SK-N-SH (cell line): ENCODE measurements at regions not wholly inside any gene's neighbourhood (a gene's known extent, or its start where the extent isn't known, plus 50 kb on each side); places are given as distances from the start of the nearest gene placed in this dataset.

Source experiments
- CTCF ChIA-PET: fragments of 300-600, 350-600 bp; formaldehyde crosslinking; extraction: SDS; loops from one replicate; lab custom pipeline; 2021; lab: Yijun Ruan, JAX
- POLR2A ChIA-PET: fragments of 350-600 bp; sonication (Branson Sonifier 250); formaldehyde crosslinking; extraction: SDS; loops from one replicate; lab custom pipeline; 2020; ENCODE audit warnings: antibody characterized with exemption, inconsistent platforms; lab: Yijun Ruan, JAX
- DNase-seq: peaks from one replicate; pipeline ENCODE4 v3.0.0; 2012
- H2AFZ ChIP-seq: fragments of 200-600 bp; sonication (generic); 2 replicates; pipeline ENCODE4 v1.8.1; 2016; ENCODE audit warnings: antibody characterized with exemption, mild to moderate bottlenecking, low read depth
- H3F3A ChIP-seq: fragments of 200-600 bp; sonication (generic); replicated peaks from 2 replicates; pipeline ENCODE3; 2016; ENCODE audit warnings: antibody characterized with exemption, mild to moderate bottlenecking; ENCODE audit not compliant: insufficient read depth
- H3K27ac ChIP-seq, 2 experiments: fragments of 200-500 bp in 1 of 2; fragments of 200-600 bp in 1 of 2; sonication (Bioruptor generic) in 1 of 2; sonication (generic), shearing (Covaris generic) in 1 of 2; 2 replicates each; pipeline versions ENCODE4 v1.5.1 to v1.6.1; 2014 to 2016; ENCODE audit warnings: low read depth in 2 of 2, inconsistent platforms in 1 of 2, low read length in 1 of 2, mild to moderate bottlenecking in 1 of 2, mixed read lengths in 1 of 2
- H3K27me3 ChIP-seq: fragments of 200-600 bp; sonication (generic), shearing (Covaris generic); 2 replicates; pipeline ENCODE4 v1.6.1; 2016; ENCODE audit warnings: mixed run types; ENCODE audit not compliant: insufficient read depth
- H3K36me3 ChIP-seq, 2 experiments: fragments of 200-500 bp in 1 of 2; fragments of 200-600 bp in 1 of 2; sonication (Bioruptor generic) in 1 of 2; sonication (generic) in 1 of 2; replicated peaks in 1 of 2; 2 replicates each; pipeline versions ENCODE3 to v1.5.1; 2014 to 2016; ENCODE audit warnings: low read length in 1 of 2, mild to moderate bottlenecking in 1 of 2; ENCODE audit not compliant: insufficient read depth in 2 of 2, control insufficient read depth in 1 of 2
- H3K4me1 ChIP-seq, 2 experiments: fragments of 200-500 bp in 1 of 2; fragments of 200-600 bp in 1 of 2; sonication (Bioruptor generic) in 1 of 2; sonication (generic), shearing (Covaris generic) in 1 of 2; 2 replicates each; pipeline versions ENCODE4 v1.5.1 to v1.6.1; 2014 to 2016; ENCODE audit warnings: low read depth in 1 of 2, low read length in 1 of 2, mixed run types in 1 of 2; ENCODE audit not compliant: insufficient read depth in 2 of 2, control insufficient read depth in 1 of 2
- H3K4me2 ChIP-seq: fragments of 200-600 bp; sonication (generic), shearing (Covaris generic); 2 replicates; pipeline ENCODE4 v1.6.1; 2017; ENCODE audit warnings: mixed run types
- H3K4me3 ChIP-seq, 2 experiments: fragments of 200-500 bp in 1 of 2; fragments of 200-600 bp in 1 of 2; sonication (Bioruptor generic) in 1 of 2; sonication (generic), shearing (Covaris generic) in 1 of 2; 2 replicates each; pipeline versions ENCODE4 v1.5.1 to v1.8.1; 2014 to 2016; ENCODE audit warnings: low read depth in 2 of 2, inconsistent platforms in 1 of 2, low read length in 1 of 2, mild to moderate bottlenecking in 1 of 2, mixed read lengths in 1 of 2, moderate library complexity in 1 of 2
- H3K79me2 ChIP-seq: fragments of 200-600 bp; sonication (generic); 2 replicates; pipeline ENCODE4 v1.8.1; 2017; ENCODE audit warnings: mild to moderate bottlenecking; ENCODE audit not compliant: insufficient read depth
- H3K9ac ChIP-seq: fragments of 200-600 bp; sonication (generic); 2 replicates; pipeline ENCODE4 v1.6.1; 2017; ENCODE audit warnings: mixed run types
- H3K9me2 ChIP-seq: fragments of 200-600 bp; sonication (generic); 2 replicates; pipeline ENCODE4 v1.6.1; 2017; ENCODE audit warnings: mixed run types
- H3K9me3 ChIP-seq: fragments of 200-600 bp; sonication (generic); 2 replicates; pipeline ENCODE4 v1.6.1; 2017; ENCODE audit warnings: mixed run types, mild to moderate bottlenecking, moderate library complexity
- H4K20me1 ChIP-seq: fragments of 200-600 bp; sonication (generic); 2 replicates; pipeline ENCODE4 v1.6.1; 2017; ENCODE audit warnings: mild to moderate bottlenecking, mixed run types; ENCODE audit not compliant: insufficient read depth
- CHD2 ChIP-seq: fragments of 150-350 bp; IDR thresholded peaks from 2 replicates; pipeline ENCODE4 v1.6.1; 2018; ENCODE audit warnings: low read length; ENCODE audit not compliant: partially characterized antibody
- ELF1 ChIP-seq: IDR thresholded peaks from 2 replicates; pipeline ENCODE4 v1.4.0; 2012
- EP300 ChIP-seq, 2 experiments: IDR thresholded peaks; 2 replicates each; pipeline versions ENCODE4 v1.4.0 to v1.6.1; 2012; ENCODE audit warnings: borderline replicate concordance in 1 of 2, low read depth in 1 of 2, low read length in 1 of 2
- EZH2phosphoT487 ChIP-seq: fragments of 200-600 bp; sonication (generic); IDR thresholded peaks from 2 replicates; pipeline ENCODE4 v1.6.1; 2017; ENCODE audit warnings: low read depth, mixed run types, mild to moderate bottlenecking, antibody characterized with exemption, moderate library complexity, borderline replicate concordance
- FOSL2 ChIP-seq: IDR thresholded peaks from 2 replicates; pipeline ENCODE4 v1.4.0; 2012; ENCODE audit warnings: low read depth, mild to moderate bottlenecking, moderate library complexity, borderline replicate concordance
- FOXJ3 ChIP-seq: sonication (generic); formaldehyde crosslinking; IDR thresholded peaks from 2 replicates; pipeline ENCODE4 v1.5.1; 2020; ENCODE audit warnings: mild to moderate bottlenecking, missing genetic modification reagents
- GATA2 ChIP-seq: sonication (generic); formaldehyde crosslinking; IDR thresholded peaks from 2 replicates; pipeline ENCODE4 v1.5.0; 2020; ENCODE audit warnings: mild to moderate bottlenecking, missing genetic modification reagents
- JUND ChIP-seq: IDR thresholded peaks from 2 replicates; pipeline ENCODE4 v1.4.0; 2012
- MEF2A ChIP-seq: IDR thresholded peaks from 2 replicates; pipeline ENCODE4 v1.4.0; 2012; ENCODE audit warnings: low read depth, borderline replicate concordance
- NFIC ChIP-seq: IDR thresholded peaks from 2 replicates; pipeline ENCODE4 v1.4.0; 2012; ENCODE audit warnings: borderline replicate concordance
- NRF1 ChIP-seq: IDR thresholded peaks from 2 replicates; pipeline ENCODE4 v1.6.1; 2012; ENCODE audit warnings: low read depth, mild to moderate bottlenecking, low read length
- POLR2AphosphoS5 ChIP-seq: IDR thresholded peaks from 2 replicates; pipeline ENCODE4 v1.6.1; 2012; ENCODE audit warnings: low read depth, low read length
- RAD21 ChIP-seq: IDR thresholded peaks from 2 replicates; pipeline ENCODE4 v1.6.1; 2012; ENCODE audit warnings: mild to moderate bottlenecking, low read length
- RCOR1 ChIP-seq: fragments of 150-350 bp; IDR thresholded peaks from 2 replicates; pipeline ENCODE4 v1.6.1; 2017; ENCODE audit warnings: antibody characterized with exemption, low read length
- RFX5 ChIP-seq: IDR thresholded peaks from 2 replicates; pipeline ENCODE4 v1.6.1; 2012; ENCODE audit warnings: mild to moderate bottlenecking, improper control_type of control experiment, low read length
- RXRA ChIP-seq: IDR thresholded peaks from 2 replicates; pipeline ENCODE4 v1.4.0; 2012; ENCODE audit warnings: low read depth, mild to moderate bottlenecking, borderline replicate concordance
- SIN3A ChIP-seq: IDR thresholded peaks from 2 replicates; pipeline ENCODE4 v1.6.1; 2012; ENCODE audit warnings: low read depth, mild to moderate bottlenecking, low read length, moderate library complexity, borderline replicate concordance
- SMC3 ChIP-seq: IDR thresholded peaks from 2 replicates; pipeline ENCODE4 v1.6.1; 2012; ENCODE audit warnings: low read depth, low read length, improper control_type of control experiment
- TCF12 ChIP-seq: IDR thresholded peaks from 2 replicates; pipeline ENCODE4 v1.4.0; 2012
- YY1 ChIP-seq: IDR thresholded peaks from 2 replicates; pipeline ENCODE4 v1.4.0; 2012; ENCODE audit warnings: low read depth, mild to moderate bottlenecking
- WGBS: methylation state at CpG from one replicate; pipeline ENCODE4 v1.1.6; 2017; ENCODE audit warnings: low lambda C conversion rate; 5-methylcytosine and 5-hydroxymethylcytosine counted together
- TF ChIP-seq, protein P1 (sequence below): IDR thresholded peaks from 2 replicates; pipeline ENCODE4 v1.6.1; 2012; ENCODE audit warnings: mild to moderate bottlenecking, low read depth, low read length, moderate library complexity
- TF ChIP-seq, protein P2 (sequence below): IDR thresholded peaks from 2 replicates; pipeline ENCODE4 v1.4.0; 2012; ENCODE audit warnings: low read depth, borderline replicate concordance
- TF ChIP-seq, protein P3 (sequence below): IDR thresholded peaks from 2 replicates; pipeline ENCODE4; 2012
- TF ChIP-seq, protein P4 (sequence below): fragments of 150-350 bp; IDR thresholded peaks from 2 replicates; pipeline ENCODE4 v1.6.1; 2017; ENCODE audit warnings: antibody characterized with exemption, low read length, low read depth, borderline replicate concordance

DNA sequence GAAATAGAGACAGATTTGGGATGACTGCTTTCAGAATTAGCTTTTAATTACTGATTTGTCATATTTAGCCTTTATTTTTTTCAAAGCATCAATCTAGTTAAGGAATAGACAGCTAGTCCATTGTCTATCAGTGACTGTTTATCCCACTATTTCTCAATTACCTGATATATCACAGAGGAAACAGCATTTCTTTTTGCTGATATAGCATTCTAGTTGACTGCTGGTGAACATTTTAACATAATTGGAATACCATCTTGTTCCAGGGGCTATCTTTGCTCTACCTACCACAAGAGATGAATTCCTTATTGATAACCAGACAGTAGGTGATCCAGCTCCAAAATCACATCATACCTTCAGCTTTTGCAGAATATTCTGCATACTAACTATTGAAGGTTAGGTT lies 982.7 kb downstream of the SQOR start:
- no peaks in the 10 kb centered on the region for H3K79me2 ChIP-seq
- H3K9ac ChIP-seq = no peak overlapping the region
- no peak overlapping the region for H3K4me2 ChIP-seq
- H3K27me3 ChIP-seq = no peaks in the 10 kb centered on the region
- H3K9me2 ChIP-seq = no peaks in the 10 kb centered on the region
- H3K9me3 ChIP-seq = no peaks in the 10 kb centered on the region
- no peak overlapping the region for H2AFZ ChIP-seq
- DNase-seq = no peak
- POLR2A ChIA-PET = no interaction called here
- CTCF ChIA-PET = interaction anchor here (0.6 kb wide), 1 partner anchor 19 kb away, joined by 3 read pairs; no protein-coding TSS in a partner anchor
- no peaks in the 10 kb centered on the region for H3K4me1 ChIP-seq
- H3K36me3 ChIP-seq = no peaks in the 10 kb centered on the region
- TF ChIP-seq CHD2 = no peak
- TF ChIP-seq NRF1 = no peak
- TF ChIP-seq RFX5 = no peak
- TF ChIP-seq FOSL2 = no peak
- no peak for TF ChIP-seq POLR2AphosphoS5
- no peak for TF ChIP-seq EP300 (IDR thresholded peaks at IDR 0.05; ENCODE audit: borderline replicate concordance in 1 of 2, low read depth in 1 of 2, low read length in 1 of 2)
- no peak for TF ChIP-seq SIN3A
- TF ChIP-seq RXRA = no peak
- TF ChIP-seq TCF12 = no peak
- no peak for TF ChIP-seq RCOR1
- TF ChIP-seq GATA2 (CRISPR knock-in tag) = no peak
- TF ChIP-seq NFIC = no peak
- TF ChIP-seq, protein P1, sequence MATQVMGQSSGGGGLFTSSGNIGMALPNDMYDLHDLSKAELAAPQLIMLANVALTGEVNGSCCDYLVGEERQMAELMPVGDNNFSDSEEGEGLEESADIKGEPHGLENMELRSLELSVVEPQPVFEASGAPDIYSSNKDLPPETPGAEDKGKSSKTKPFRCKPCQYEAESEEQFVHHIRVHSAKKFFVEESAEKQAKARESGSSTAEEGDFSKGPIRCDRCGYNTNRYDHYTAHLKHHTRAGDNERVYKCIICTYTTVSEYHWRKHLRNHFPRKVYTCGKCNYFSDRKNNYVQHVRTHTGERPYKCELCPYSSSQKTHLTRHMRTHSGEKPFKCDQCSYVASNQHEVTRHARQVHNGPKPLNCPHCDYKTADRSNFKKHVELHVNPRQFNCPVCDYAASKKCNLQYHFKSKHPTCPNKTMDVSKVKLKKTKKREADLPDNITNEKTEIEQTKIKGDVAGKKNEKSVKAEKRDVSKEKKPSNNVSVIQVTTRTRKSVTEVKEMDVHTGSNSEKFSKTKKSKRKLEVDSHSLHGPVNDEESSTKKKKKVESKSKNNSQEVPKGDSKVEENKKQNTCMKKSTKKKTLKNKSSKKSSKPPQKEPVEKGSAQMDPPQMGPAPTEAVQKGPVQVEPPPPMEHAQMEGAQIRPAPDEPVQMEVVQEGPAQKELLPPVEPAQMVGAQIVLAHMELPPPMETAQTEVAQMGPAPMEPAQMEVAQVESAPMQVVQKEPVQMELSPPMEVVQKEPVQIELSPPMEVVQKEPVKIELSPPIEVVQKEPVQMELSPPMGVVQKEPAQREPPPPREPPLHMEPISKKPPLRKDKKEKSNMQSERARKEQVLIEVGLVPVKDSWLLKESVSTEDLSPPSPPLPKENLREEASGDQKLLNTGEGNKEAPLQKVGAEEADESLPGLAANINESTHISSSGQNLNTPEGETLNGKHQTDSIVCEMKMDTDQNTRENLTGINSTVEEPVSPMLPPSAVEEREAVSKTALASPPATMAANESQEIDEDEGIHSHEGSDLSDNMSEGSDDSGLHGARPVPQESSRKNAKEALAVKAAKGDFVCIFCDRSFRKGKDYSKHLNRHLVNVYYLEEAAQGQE = no peak
- TF ChIP-seq EZH2phosphoT487 = no peak
- TF ChIP-seq YY1 = no peak
- H3K4me3 ChIP-seq = no peak overlapping the region
- H3K27ac ChIP-seq = no peak overlapping the region
- no peaks in the 10 kb centered on the region for H4K20me1 ChIP-seq
- no peaks in the 10 kb centered on the region for H3F3A ChIP-seq

DNA sequence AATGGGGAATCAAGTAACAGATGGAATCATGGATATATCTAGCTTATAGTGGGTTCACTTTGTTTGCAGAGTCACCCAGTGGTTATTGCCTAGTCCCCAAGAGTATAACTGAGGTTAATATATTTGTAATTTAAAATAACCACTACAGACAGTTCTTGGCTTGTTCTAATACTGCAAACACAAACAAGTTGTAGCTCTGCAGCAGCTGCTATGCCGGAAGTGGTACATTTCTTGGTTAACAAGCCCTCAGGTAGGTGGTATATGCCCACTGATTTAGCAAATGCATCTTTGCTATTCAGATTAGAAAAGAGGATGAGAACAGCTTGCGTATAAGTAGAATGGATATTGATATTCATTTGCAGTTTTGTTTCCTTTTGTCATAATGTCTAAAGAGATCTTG lies 984.2 kb downstream of the SQOR start:
- Histone ChIP-seq H3K27ac (no peak overlapping the region), H3K4me3 (no peak overlapping the region), H3F3A (no peaks in the 10 kb centered on the region), H2AFZ (no peak overlapping the region), H4K20me1 (no peaks in the 10 kb centered on the region), H3K36me3 (no peaks in the 10 kb centered on the region), H3K9me3 (no peaks in the 10 kb centered on the region), H3K79me2 (no peaks in the 10 kb centered on the region), H3K9me2 (no peaks in the 10 kb centered on the region), H3K27me3 (no peaks in the 10 kb centered on the region), H3K4me1 (no peaks in the 10 kb centered on the region), H3K4me2 (no peak overlapping the region), H3K9ac (no peak overlapping the region)
- ChIA-PET POLR2A (no interaction called here), CTCF (no interaction called here)
- no peak for DNase-seq
- WGBS = 17% methylated on average over 2 of the region's 2 CpGs
- TF ChIP-seq RCOR1 = no peak
- TF ChIP-seq NRF1 = no peak
- no peak for TF ChIP-seq NFIC
- TF ChIP-seq MEF2A = no peak
- no peak for TF ChIP-seq ELF1
- TF ChIP-seq RAD21 = no peak
- TF ChIP-seq, protein P2, sequence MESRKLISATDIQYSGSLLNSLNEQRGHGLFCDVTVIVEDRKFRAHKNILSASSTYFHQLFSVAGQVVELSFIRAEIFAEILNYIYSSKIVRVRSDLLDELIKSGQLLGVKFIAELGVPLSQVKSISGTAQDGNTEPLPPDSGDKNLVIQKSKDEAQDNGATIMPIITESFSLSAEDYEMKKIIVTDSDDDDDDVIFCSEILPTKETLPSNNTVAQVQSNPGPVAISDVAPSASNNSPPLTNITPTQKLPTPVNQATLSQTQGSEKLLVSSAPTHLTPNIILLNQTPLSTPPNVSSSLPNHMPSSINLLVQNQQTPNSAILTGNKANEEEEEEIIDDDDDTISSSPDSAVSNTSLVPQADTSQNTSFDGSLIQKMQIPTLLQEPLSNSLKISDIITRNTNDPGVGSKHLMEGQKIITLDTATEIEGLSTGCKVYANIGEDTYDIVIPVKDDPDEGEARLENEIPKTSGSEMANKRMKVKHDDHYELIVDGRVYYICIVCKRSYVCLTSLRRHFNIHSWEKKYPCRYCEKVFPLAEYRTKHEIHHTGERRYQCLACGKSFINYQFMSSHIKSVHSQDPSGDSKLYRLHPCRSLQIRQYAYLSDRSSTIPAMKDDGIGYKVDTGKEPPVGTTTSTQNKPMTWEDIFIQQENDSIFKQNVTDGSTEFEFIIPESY = no peak
- no peak for TF ChIP-seq FOXJ3 (CRISPR knock-in tag)
- TF ChIP-seq, protein P3, sequence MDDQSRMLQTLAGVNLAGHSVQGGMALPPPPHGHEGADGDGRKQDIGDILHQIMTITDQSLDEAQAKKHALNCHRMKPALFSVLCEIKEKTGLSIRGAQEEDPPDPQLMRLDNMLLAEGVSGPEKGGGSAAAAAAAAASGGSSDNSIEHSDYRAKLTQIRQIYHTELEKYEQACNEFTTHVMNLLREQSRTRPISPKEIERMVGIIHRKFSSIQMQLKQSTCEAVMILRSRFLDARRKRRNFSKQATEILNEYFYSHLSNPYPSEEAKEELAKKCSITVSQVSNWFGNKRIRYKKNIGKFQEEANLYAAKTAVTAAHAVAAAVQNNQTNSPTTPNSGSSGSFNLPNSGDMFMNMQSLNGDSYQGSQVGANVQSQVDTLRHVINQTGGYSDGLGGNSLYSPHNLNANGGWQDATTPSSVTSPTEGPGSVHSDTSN = no peak
- no peak for TF ChIP-seq JUND
- TF ChIP-seq, protein P4, sequence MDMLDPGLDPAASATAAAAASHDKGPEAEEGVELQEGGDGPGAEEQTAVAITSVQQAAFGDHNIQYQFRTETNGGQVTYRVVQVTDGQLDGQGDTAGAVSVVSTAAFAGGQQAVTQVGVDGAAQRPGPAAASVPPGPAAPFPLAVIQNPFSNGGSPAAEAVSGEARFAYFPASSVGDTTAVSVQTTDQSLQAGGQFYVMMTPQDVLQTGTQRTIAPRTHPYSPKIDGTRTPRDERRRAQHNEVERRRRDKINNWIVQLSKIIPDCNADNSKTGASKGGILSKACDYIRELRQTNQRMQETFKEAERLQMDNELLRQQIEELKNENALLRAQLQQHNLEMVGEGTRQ = no peak
- no peak for TF ChIP-seq SMC3
- no peak for TF ChIP-seq RXRA
